Limb (tissue), 2 donors: ENCODE measurements at regions not wholly inside any gene's neighbourhood (a gene's known extent, or its start where the extent isn't known, plus 50 kb on each side); places are given as distances from the start of the nearest gene placed in this dataset.
"Not testable (repeated sequence)": the region's sequence is repeated elsewhere in the genome, so short reads cannot be mapped to it uniquely, and the experiment has no call there.

Experiments used
- DNase-seq, 2 donors: peaks; one replicate each; pipeline ENCODE4 v3.0.0-alpha.2; 2016; ENCODE audit errors: extremely low spot score in 2 of 2

- DNase-seq, result no peak
These were observed 1517.1 kb downstream of the SI start for GRCh38 chr3:163561151-163561550.

- DNase-seq, result no peak
These were observed 1517.8 kb downstream of the SI start for GRCh38 chr3:163560459-163560858.

GRCh38 chr3:163556813-163557523 is 1521.3 kb downstream of the SI start:
- DNase-seq, result no peak

GRCh38 chr3:163555918-163556317 is 1522.4 kb downstream of the SI start:
- no peak for DNase-seq

- DNase-seq, result no peak
These were observed 1525.7 kb downstream of the SI start for GRCh38 chr3:163552659-163552966.

- DNase-seq, result not testable (repeated sequence)
These were observed 1526.2 kb downstream of the SI start for GRCh38 chr3:163551915-163552658.

- no peak for DNase-seq
These were observed 1530.3 kb downstream of the SI start for GRCh38 chr3:163548015-163548414.

GRCh38 chr3:163547014-163547685 is 1531.1 kb downstream of the SI start:
- no peak for DNase-seq

- DNase-seq, result no peak
These were observed 1534.6 kb downstream of the SI start for GRCh38 chr3:163543662-163544061.

- DNase-seq, result no peak
These were observed 1536.7 kb downstream of the SI start for GRCh38 chr3:163541629-163542028.

GRCh38 chr3:163538387-163538786 is 1539.9 kb downstream of the SI start:
- no peak for DNase-seq

GRCh38 chr3:163533381-163533780 is 1544.9 kb downstream of the SI start:
- DNase-seq, result no peak

GRCh38 chr3:163523375-163523774 is 1554.9 kb downstream of the SI start:
- DNase-seq, result no peak

GRCh38 chr3:163521261-163521660 is 1557.0 kb downstream of the SI start:
- no peak for DNase-seq

- no peak for DNase-seq
These were observed 1560.2 kb downstream of the SI start for GRCh38 chr3:163518065-163518464.

GRCh38 chr3:163513149-163513657 is 1565.1 kb downstream of the SI start:
- DNase-seq, result no peak

GRCh38 chr3:163508206-163508605 is 1570.1 kb downstream of the SI start:
- DNase-seq, result no peak

GRCh38 chr3:163504974-163505373 is 1573.3 kb downstream of the SI start:
- no peak for DNase-seq

GRCh38 chr3:163499736-163500219 is 1578.5 kb downstream of the SI start:
- not testable (repeated sequence) for DNase-seq

GRCh38 chr3:163498842-163499735 is 1579.2 kb downstream of the SI start:
- not testable (repeated sequence) for DNase-seq

GRCh38 chr3:163491714-163492113 is 1586.6 kb downstream of the SI start:
- no peak for DNase-seq
